BJ (cell line): ENCODE measurements at regions not wholly inside any gene's neighbourhood (a gene's known extent, or its start where the extent isn't known, plus 50 kb on each side); places are given as distances from the start of the nearest gene placed in this dataset.

Experiments
- CTCF ChIA-PET: fragments of 350-600 bp; formaldehyde crosslinking; extraction: SDS; loops from one replicate; lab custom pipeline; 2021; ENCODE audit warnings: antibody characterized with exemption, inconsistent platforms; lab: Yijun Ruan, JAX
- POLR2A ChIA-PET: fragments of 300-600 bp; sonication (Branson Sonifier 250); formaldehyde crosslinking; extraction: SDS; loops from one replicate; lab custom pipeline; 2021; ENCODE audit warnings: antibody characterized with exemption; lab: Charles Lee
- DNase-seq: peaks from one replicate; pipeline ENCODE4 v3.0.0-alpha.2; 2011; ENCODE audit warnings: low read depth
- H3K27me3 ChIP-seq: 2 replicates; pipeline ENCODE4 v1.6.0; 2011; ENCODE audit warnings: low read length; ENCODE audit not compliant: control insufficient read depth, insufficient read depth
- H3K36me3 ChIP-seq: 2 replicates; pipeline ENCODE4 v1.5.1; 2011; ENCODE audit warnings: low read length; ENCODE audit not compliant: control insufficient read depth, insufficient read depth
- H3K4me3 ChIP-seq: 2 replicates; pipeline ENCODE4 v1.5.1; 2011; ENCODE audit warnings: low read depth, mild to moderate bottlenecking, control low read depth, low read length
- TF ChIP-seq, protein P1 (sequence below): IDR thresholded peaks from 2 replicates; pipeline ENCODE4 v1.5.1; 2011; ENCODE audit warnings: low read depth, mild to moderate bottlenecking, control low read depth, inconsistent platforms, low read length, moderate library complexity; ENCODE audit not compliant: insufficient read depth

DNA sequence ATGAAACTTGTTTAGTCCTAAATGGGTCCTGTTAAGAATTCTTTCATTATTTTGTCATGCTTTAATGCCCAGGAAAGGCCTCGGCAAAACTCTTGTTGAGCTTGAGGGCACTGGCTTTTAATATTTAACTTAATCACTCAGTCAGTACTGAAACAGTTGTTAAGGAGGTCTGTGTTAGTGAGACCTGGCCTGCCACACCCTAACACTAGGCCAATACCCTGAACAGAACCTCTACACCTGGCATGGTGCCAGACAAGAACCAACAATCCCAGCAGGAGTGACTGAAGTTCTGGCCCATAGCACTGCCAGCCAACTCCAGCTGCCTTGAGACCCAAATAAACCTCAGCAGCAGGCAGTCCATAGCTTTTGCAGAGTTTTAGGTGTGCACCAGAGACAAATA, 85.7 kb upstream of the ITM2A start:
- ChIA-PET POLR2A (no interaction called here), CTCF (no interaction called here)

DNA sequence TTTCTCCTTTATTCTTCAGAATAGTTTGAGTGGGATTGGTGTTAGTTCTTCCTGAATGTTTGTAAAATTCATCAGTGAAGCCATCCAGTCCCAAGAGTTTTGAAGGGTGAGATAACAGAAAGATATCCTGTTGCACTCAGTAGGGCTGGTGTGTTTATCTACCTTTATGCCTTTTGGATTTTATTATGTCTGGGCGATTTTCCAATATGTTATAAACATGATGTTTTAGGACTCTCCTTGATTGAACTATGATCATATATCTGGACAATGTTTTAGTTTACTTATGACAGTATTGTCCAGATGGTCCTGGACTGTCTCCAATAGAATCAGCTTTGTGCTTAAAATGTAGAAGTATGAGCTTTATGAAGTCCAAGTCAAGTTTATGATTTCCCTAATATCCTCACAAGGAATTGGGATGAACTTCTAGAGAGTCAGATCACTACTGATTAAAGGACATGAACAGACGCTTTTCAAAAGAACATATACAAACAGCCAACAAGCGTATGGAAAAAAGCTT, 77.6 kb upstream of the ITM2A start:
- ChIA-PET POLR2A (no interaction called here), CTCF (no interaction called here)
- Histone ChIP-seq H3K36me3 (no peaks in the 10 kb centered on the region), H3K4me3 (no peak overlapping the region), H3K27me3 (no peaks in the 10 kb centered on the region)
- TF ChIP-seq, protein P1, sequence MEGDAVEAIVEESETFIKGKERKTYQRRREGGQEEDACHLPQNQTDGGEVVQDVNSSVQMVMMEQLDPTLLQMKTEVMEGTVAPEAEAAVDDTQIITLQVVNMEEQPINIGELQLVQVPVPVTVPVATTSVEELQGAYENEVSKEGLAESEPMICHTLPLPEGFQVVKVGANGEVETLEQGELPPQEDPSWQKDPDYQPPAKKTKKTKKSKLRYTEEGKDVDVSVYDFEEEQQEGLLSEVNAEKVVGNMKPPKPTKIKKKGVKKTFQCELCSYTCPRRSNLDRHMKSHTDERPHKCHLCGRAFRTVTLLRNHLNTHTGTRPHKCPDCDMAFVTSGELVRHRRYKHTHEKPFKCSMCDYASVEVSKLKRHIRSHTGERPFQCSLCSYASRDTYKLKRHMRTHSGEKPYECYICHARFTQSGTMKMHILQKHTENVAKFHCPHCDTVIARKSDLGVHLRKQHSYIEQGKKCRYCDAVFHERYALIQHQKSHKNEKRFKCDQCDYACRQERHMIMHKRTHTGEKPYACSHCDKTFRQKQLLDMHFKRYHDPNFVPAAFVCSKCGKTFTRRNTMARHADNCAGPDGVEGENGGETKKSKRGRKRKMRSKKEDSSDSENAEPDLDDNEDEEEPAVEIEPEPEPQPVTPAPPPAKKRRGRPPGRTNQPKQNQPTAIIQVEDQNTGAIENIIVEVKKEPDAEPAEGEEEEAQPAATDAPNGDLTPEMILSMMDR: no peak
- no peak for DNase-seq

More for the DNA sequence above, 85.7 kb upstream of the ITM2A start:
- H3K4me3 ChIP-seq: no peak overlapping the region
- no peak for DNase-seq
- H3K27me3 ChIP-seq: no peaks in the 10 kb centered on the region
- H3K36me3 ChIP-seq: no peaks in the 10 kb centered on the region
- TF ChIP-seq, protein P1: no peak

GRCh38 chrX:79443121-79443520, 76.0 kb upstream of the ITM2A start:
- H3K27me3 ChIP-seq: no peaks in the 10 kb centered on the region
- CTCF ChIA-PET: interaction anchor here (0.7 kb wide), 1 partner anchor 555 kb away, joined by 3 read pairs; no protein-coding TSS in a partner anchor
- DNase-seq: no peak
- POLR2A ChIA-PET: no interaction called here
- H3K4me3 ChIP-seq: no peak overlapping the region
- TF ChIP-seq, protein P1: no peak
- no peaks in the 10 kb centered on the region for H3K36me3 ChIP-seq

DNA sequence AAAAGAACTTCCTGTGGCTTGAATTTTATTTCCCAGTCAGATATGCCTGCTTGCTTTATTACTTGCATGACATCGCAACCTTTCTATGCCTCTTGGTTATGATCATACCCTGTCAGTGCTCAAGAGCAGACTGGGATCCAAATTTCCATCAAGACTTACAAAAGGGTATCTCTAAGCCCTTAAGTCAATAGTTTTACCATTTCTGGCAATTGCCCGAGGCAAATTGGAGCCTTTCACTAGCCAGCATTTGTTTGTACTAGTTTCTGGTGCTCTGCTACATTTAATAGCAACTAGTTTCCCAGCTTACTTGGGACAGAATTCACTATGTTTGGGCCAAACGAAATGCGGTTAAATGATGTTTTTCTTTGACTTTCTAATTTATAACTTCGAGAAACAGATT, 73.2 kb upstream of the ITM2A start:
- no peak overlapping the region for H3K4me3 ChIP-seq
- no peaks in the 10 kb centered on the region for H3K27me3 ChIP-seq
- TF ChIP-seq, protein P1: no peak
- CTCF ChIA-PET: no interaction called here
- POLR2A ChIA-PET: no interaction called here
- no peak for DNase-seq
- no peaks in the 10 kb centered on the region for H3K36me3 ChIP-seq
